HUES64 (cell line): ENCODE measurements at regions not wholly inside any gene's neighbourhood (a gene's known extent, or its start where the extent isn't known, plus 50 kb on each side); places are given as distances from the start of the nearest gene placed in this dataset.

Experiments used
- H3K27ac ChIP-seq: 2 replicates; pipeline ENCODE4 v1.7.0; 2013; ENCODE audit warnings: low read depth, low read length, inconsistent platforms
- H3K27me3 ChIP-seq: 2 replicates; pipeline ENCODE4 v1.6.1; 2013; ENCODE audit warnings: mild to moderate bottlenecking, low read length; ENCODE audit not compliant: insufficient read depth
- H3K36me3 ChIP-seq: 2 replicates; pipeline ENCODE4 v1.6.1; 2013; ENCODE audit warnings: mild to moderate bottlenecking, low read length; ENCODE audit not compliant: insufficient read depth
- H3K4me1 ChIP-seq: 2 replicates; pipeline ENCODE4 v1.6.1; 2013; ENCODE audit warnings: mild to moderate bottlenecking, low read length, moderate library complexity; ENCODE audit not compliant: insufficient read depth
- H3K4me3 ChIP-seq: 2 replicates; pipeline ENCODE4 v1.5.1; 2013; ENCODE audit warnings: mild to moderate bottlenecking, low read length, moderate library complexity
- H3K9ac ChIP-seq: 2 replicates; pipeline ENCODE4 v1.6.1; 2013; ENCODE audit warnings: mild to moderate bottlenecking, low read depth, low read length
- H3K9me3 ChIP-seq: 2 replicates; pipeline ENCODE4 v1.6.1; 2013; ENCODE audit warnings: low read depth, low read length; ENCODE audit not compliant: insufficient read depth
- WGBS: fragments of 150-250, 120-280 bp; methylation state at CpG from one replicate; pipeline ENCODE4 v1.1.7; 2013; ENCODE audit warnings: missing lambda C conversion rate; 5-methylcytosine and 5-hydroxymethylcytosine counted together

DNA sequence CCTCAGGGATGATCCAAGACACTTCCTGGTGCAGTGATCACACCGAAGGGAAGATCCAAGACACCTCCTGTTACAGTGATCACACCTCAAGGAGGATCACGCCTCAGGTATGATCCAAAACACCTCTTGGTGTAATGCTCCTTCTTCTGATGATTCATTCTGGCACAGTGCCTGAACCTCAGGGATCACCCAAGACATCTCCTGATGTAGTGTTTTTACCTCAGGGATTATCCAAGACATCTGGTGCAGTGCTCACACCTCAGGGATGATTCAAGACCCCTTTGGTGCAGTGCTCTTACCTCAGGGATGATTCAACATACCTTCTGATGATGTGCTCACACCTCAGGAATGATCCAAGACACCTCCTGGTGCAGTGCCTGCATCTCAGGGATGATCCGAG is 124.4 kb downstream of the ASB1 start:
- H3K9me3 ChIP-seq: peaks cover 30% of the 10 kb centered on the region; the same call in 1 of the 2 replicates
- H3K27me3 ChIP-seq: no peaks in the 10 kb centered on the region
- no peak overlapping the region for H3K9ac ChIP-seq
- no peaks in the 10 kb centered on the region; the same call in 1 of the 2 replicates for H3K4me1 ChIP-seq
- WGBS: 93% methylated on average over 3 of the region's 3 CpGs
- H3K36me3 ChIP-seq: no peaks in the 10 kb centered on the region
- H3K27ac ChIP-seq: no peak overlapping the region
- H3K4me3 ChIP-seq: no peak overlapping the region

- H3K36me3 ChIP-seq: no peaks in the 10 kb centered on the region
- H3K9ac ChIP-seq: no peak overlapping the region
- WGBS: 96% methylated on average over 4 of the region's 5 CpGs
- no peaks in the 10 kb centered on the region for H3K27me3 ChIP-seq
- H3K4me3 ChIP-seq: no peak overlapping the region
- no peak overlapping the region for H3K27ac ChIP-seq
- no peaks in the 10 kb centered on the region; the same call in 1 of the 2 replicates for H3K4me1 ChIP-seq
- peaks cover 27% of the 10 kb centered on the region; the same call in 1 of the 2 replicates for H3K9me3 ChIP-seq
These were observed 125.5 kb downstream of the ASB1 start for GRCh38 chr2:238552226-238552625.

GRCh38 chr2:238553159-238553558 is 126.4 kb downstream of the ASB1 start:
- Histone ChIP-seq H3K4me3 (no peak overlapping the region), H3K27me3 (no peaks in the 10 kb centered on the region), H3K4me1 (no peaks in the 10 kb centered on the region; the same call in 1 of the 2 replicates), H3K36me3 (no peaks in the 10 kb centered on the region), H3K9me3 (0 out of 2 replicates have a peak, but pooled peaks cover 22% of the 10 kb centered on the region), H3K9ac (no peak overlapping the region), H3K27ac (no peak overlapping the region)
- WGBS: no CpG with 5 or more reads among the region's 4 CpGs

DNA sequence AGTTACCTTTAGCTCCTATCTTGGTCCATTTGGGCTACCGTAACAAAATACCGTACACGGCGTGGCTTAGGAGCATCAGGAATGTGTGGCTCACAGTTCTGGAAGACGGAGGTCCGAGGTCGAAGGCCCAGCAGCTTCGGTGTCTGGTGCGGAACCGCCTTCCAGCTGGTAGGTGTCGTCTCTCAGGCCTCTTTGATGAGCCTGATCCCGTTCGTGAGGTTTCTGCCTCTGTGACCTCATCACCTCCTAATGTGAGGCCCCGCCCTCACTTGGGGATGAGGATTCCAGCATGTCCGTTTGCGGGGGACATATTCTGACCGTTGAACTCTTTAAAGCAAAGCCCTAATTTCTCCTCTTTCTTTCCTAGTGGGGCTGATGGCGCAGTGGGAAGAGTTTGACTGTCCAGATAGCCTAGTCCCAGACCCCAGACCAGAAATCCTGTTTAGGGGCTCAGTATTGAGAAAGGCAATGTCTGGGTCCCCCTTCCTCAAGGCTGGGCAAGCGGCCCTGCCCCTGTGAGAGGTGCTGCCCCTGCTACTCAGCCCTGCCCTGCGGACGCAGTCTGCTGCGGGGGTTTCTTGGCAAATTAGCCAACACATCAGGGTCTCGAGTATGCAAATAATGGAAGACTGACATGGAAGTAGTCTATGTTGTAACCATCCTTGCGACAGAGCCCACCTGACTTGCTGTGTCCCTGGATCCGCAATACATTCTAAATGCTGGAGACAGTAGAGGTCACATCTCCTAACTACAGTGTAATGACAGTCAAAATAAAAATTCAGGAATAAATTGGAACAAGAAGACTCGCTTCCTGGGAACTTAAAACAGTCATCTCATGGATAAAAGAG is 128.0 kb downstream of the ASB1 start:
- 85% methylated on average over 26 of the region's 26 CpGs for WGBS
- Histone ChIP-seq H3K9ac (no peak overlapping the region), H3K9me3 (0 out of 2 replicates have a peak, but pooled peaks cover 14% of the 10 kb centered on the region), H3K4me1 (no peaks in the 10 kb centered on the region; the same call in 1 of the 2 replicates), H3K4me3 (peak overlapping the region; percentile 24; the same call in 1 of the 2 replicates), H3K36me3 (no peaks in the 10 kb centered on the region), H3K27me3 (no peaks in the 10 kb centered on the region), H3K27ac (no peak overlapping the region)

DNA sequence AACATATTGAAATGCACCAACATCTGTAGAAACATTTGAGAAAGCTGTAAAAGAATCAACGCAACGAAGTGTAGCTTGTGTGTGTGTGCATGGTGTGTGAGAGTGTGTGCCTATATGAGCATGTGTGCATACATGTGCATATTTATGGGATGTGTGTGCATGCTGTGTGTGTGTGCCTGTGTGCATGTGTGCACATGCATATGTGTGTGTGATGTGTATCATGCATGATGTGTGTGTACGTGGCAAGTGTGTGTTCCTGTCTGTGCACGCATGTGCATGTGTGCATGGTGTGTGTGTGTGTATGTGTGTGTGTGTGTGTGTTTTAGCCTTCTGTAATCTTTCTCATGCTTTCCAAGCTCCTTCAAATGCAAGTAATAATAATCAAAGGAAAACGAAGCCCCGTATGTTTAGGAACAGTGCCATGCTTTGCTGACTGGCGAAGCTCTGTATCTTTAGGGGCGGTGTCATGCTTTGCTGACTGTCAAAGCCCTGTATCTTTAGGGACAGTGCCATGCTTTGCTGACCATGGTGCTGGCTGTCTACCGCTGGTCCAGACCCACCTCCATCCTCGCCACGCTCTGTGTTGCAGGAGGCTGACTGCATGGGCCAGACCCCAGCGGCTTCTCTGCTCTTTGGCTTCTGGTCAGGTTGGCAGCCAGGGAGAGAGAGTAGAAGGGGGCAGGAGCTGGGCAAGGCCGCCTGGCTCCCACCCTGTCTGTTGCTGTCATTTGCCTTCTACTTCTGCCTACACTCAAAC is 129.2 kb downstream of the ASB1 start:
- 94% methylated on average over 13 of the region's 13 CpGs for WGBS
- Histone ChIP-seq H3K4me1 (no peaks in the 10 kb centered on the region; the same call in 1 of the 2 replicates), H3K27me3 (no peaks in the 10 kb centered on the region), H3K4me3 (no peak overlapping the region), H3K9ac (no peak overlapping the region), H3K9me3 (0 out of 2 replicates have a peak, but pooled peaks cover 6% of the 10 kb centered on the region), H3K36me3 (no peaks in the 10 kb centered on the region), H3K27ac (no peak overlapping the region)

DNA sequence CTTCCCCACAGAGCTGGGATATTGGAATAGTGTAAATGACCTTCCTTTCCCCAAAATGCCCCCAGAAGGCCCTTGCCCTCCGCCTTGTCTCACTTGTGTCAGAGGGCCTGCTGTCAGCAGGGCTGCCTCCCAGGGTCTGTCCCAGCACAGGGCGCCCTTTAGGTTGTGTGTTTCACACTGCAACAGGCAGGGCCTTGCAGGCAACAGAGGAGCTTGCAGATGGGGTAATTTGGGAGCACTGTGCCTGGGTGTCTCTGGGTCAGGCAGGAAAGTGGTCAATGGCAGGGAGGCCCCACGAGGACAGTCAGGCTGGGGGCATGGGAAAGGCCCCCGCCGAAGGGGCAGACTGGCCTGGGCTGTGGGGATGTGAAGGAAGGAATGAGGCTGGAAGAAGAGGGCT is 130.7 kb downstream of the ASB1 start:
- H3K4me3 ChIP-seq: no peak overlapping the region
- no peaks in the 10 kb centered on the region; the same call in 1 of the 2 replicates for H3K4me1 ChIP-seq
- 92% methylated on average over 5 of the region's 5 CpGs for WGBS
- H3K27ac ChIP-seq: no peak overlapping the region
- H3K9ac ChIP-seq: no peak overlapping the region
- H3K27me3 ChIP-seq: no peaks in the 10 kb centered on the region
- H3K36me3 ChIP-seq: no peaks in the 10 kb centered on the region
- 0 out of 2 replicates have a peak, but pooled peaks cover 2% of the 10 kb centered on the region for H3K9me3 ChIP-seq

DNA sequence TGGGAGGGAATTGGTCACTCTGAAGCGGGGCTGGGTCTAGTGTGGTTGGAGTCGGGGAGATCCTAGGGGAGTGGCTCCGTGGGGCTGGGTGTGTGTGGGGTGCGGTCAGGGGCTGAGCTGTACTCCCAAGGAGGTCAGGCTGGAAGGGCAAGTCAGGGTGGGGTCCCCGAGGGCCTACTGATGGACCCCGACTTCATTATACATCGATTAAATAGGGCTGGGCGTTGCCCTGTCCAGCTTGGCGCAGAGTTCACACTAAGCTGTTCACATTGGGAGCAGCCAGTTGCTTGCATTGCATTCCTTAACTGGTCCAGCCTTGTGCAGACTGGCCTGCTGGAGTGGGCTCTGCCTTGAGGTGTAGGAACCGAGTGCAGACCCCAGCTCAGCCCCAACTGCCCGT is 131.2 kb downstream of the ASB1 start:
- H3K9me3 ChIP-seq: no peaks in the 10 kb centered on the region
- H3K36me3 ChIP-seq: no peaks in the 10 kb centered on the region
- no peaks in the 10 kb centered on the region; the same call in 1 of the 2 replicates for H3K4me1 ChIP-seq
- H3K4me3 ChIP-seq: no peak overlapping the region
- no peak overlapping the region for H3K9ac ChIP-seq
- no peaks in the 10 kb centered on the region for H3K27me3 ChIP-seq
- 88% methylated on average over 11 of the region's 11 CpGs for WGBS
- no peak overlapping the region for H3K27ac ChIP-seq

DNA sequence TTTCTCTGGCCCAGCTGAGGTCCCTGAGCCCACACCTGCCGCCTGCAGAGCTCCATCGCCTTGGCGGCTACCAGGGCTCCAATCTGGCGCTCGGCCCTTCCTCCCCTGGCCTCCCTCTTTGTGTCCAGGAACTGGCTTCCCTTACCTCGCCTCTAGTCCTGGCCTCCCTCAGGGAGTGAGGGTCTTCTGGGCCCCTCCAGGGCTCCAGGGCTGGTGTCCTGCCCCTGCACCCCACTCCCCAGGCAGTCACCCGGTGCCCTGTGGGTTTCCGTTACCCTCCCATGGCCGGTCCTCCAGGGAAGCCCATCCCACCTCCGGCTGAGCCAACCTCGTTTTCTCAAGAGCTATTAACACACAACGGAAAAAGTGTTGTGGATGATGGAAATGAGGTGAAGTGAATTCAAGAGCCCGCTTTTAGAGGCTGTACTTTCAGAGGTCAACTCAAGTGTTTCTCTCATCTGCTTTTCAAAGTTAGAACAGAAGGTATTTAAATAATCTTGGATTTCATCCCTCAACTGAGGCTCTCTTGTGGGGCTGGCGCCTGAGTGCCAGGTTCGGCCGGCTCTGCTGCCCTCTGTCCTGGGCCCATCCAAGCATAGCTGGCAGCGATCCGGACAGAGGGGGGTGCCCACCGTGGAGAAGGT is 131.9 kb downstream of the ASB1 start:
- no peak overlapping the region for H3K9ac ChIP-seq
- H3K4me3 ChIP-seq: no peak overlapping the region
- no peak overlapping the region for H3K27ac ChIP-seq
- no peaks in the 10 kb centered on the region; the same call in 1 of the 2 replicates for H3K4me1 ChIP-seq
- no peaks in the 10 kb centered on the region for H3K9me3 ChIP-seq
- 94% methylated on average over 19 of the region's 19 CpGs for WGBS
- no peaks in the 10 kb centered on the region for H3K36me3 ChIP-seq
- H3K27me3 ChIP-seq: no peaks in the 10 kb centered on the region

DNA sequence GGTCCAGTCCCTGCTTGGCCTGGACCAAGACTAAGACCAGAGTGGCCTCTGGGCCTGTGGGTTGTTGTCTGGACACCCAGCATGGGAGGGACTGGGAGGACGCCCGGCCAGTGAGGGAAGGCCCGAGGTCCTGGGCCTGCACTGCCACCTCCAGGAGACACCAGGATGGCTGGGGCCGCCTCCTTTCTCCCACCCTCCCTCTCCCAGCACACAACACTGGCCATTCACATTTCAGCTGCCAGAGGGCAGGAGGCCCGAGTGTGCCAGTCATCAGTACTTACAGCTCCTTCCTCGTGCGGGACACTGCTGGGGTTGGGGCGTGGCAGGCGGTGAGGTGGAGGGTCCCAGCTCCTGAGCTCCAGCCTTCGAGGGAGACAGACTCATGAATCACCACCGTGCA is 133.5 kb downstream of the ASB1 start:
- H3K27me3 ChIP-seq: no peaks in the 10 kb centered on the region
- H3K9me3 ChIP-seq: no peaks in the 10 kb centered on the region
- H3K4me1 ChIP-seq: no peaks in the 10 kb centered on the region
- H3K36me3 ChIP-seq: no peaks in the 10 kb centered on the region
- H3K4me3 ChIP-seq: no peak overlapping the region
- 85% methylated on average over 11 of the region's 11 CpGs for WGBS
- no peak overlapping the region for H3K27ac ChIP-seq
- H3K9ac ChIP-seq: no peak overlapping the region

DNA sequence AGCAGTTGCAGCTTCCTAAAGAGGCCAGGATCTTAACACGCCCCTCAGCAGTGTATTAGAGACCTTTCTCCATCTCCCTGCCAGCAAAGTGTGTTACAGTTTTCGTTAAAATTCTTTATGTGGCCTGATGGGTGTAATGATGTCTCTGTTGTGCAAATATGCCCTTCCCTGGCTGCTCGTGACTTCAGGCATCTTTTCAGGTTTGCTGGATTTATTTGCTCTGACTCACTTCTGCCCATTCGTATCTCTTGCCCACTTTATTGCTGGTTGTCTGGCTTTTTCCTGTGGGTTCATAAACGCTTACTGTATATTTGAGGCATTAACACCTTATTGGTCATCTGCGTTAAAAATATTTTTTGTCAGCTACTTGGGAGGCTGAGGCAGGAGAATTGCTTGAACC is 134.5 kb downstream of the ASB1 start:
- H3K4me1 ChIP-seq: no peaks in the 10 kb centered on the region
- 86% methylated on average over 6 of the region's 6 CpGs for WGBS
- H3K27me3 ChIP-seq: no peaks in the 10 kb centered on the region

DNA sequence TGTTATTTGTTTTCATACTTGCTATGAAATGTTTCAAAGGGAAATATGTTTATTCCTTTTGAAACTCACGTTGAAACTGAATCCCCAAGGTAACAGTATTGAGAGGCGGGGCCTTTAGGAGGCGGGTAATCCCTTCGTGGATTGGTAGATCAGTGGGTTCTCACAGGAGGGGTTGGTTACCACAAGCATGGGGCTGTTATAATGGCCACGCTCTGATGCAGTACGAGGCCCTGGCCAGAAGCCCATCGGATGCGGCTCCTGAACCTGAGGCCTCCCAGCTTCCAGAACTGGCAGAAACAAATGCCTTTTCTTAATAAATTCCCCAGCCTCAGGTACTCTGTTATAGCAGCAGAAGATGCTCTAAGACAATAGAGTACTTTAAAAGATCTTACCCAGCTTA is 135.7 kb downstream of the ASB1 start:
- Histone ChIP-seq H3K9me3 (no peaks in the 10 kb centered on the region), H3K27ac (no peak overlapping the region), H3K9ac (no peak overlapping the region), H3K4me1 (no peaks in the 10 kb centered on the region), H3K27me3 (no peaks in the 10 kb centered on the region), H3K36me3 (no peaks in the 10 kb centered on the region), H3K4me3 (no peak overlapping the region)
- 79% methylated on average over 8 of the region's 8 CpGs for WGBS

More for the DNA sequence above, 134.5 kb downstream of the ASB1 start:
- H3K9me3 ChIP-seq: no peaks in the 10 kb centered on the region
- H3K27ac ChIP-seq: no peak overlapping the region
- H3K4me3 ChIP-seq: no peak overlapping the region
- H3K9ac ChIP-seq: no peak overlapping the region
- no peaks in the 10 kb centered on the region for H3K36me3 ChIP-seq
